LNCAP (cell line): ENCODE measurements at regions not wholly inside any gene's neighbourhood (a gene's known extent, or its start where the extent isn't known, plus 50 kb on each side); places are given as distances from the start of the nearest gene placed in this dataset.

Experiments
- CTCF ChIP-seq: fragments of 450-650 bp; IDR thresholded peaks from 2 replicates; pipeline ENCODE4 v1.5.1; 2017; ENCODE audit warnings: mild to moderate bottlenecking

GRCh38 chr5:173495225-173495904, 121.1 kb downstream of the BOD1 start:
- no peak for TF ChIP-seq CTCF

GRCh38 chr5:173494446-173494845, 122.0 kb downstream of the BOD1 start:
- no peak for TF ChIP-seq CTCF

GRCh38 chr5:173493846-173494245, 122.6 kb downstream of the BOD1 start:
- no peak for TF ChIP-seq CTCF

GRCh38 chr5:173493040-173493439, 123.4 kb downstream of the BOD1 start:
- TF ChIP-seq CTCF: no peak

- TF ChIP-seq CTCF: no peak
Measured at GRCh38 chr5:173490681-173491080, 125.8 kb downstream of the BOD1 start.

GRCh38 chr5:173488144-173488543, 128.3 kb downstream of the BOD1 start:
- no peak for TF ChIP-seq CTCF

GRCh38 chr5:173487300-173487699, 129.2 kb downstream of the BOD1 start:
- TF ChIP-seq CTCF: no peak
